ENCODE measurements at regions not wholly inside any gene's neighbourhood (a gene's known extent, or its start where the extent isn't known, plus 50 kb on each side); places are given as distances from the start of the nearest gene placed in this dataset.

GRCh38 chr3:76346690-76347089 is 561.3 kb upstream of the ZNF717 start:
- TF ChIP-seq POLR2A (IDR thresholded peaks at IDR 0.05): no peak
- no peak for TF ChIP-seq CTCF (IDR thresholded peaks at IDR 0.05)

Data from testis (tissue), 2 donors.